Pancreas (tissue), 10 donors: ENCODE measurements at regions not wholly inside any gene's neighbourhood (a gene's known extent, or its start where the extent isn't known, plus 50 kb on each side); places are given as distances from the start of the nearest gene placed in this dataset.

Experiments
- ATAC-seq, 4 donors: fragments of 200-7000 bp; cut with Tn5 transposase; one replicate each; pipeline versions ENCODE4 v1.8.0 to v1.9.1; 2020; ENCODE audit warnings: mild to moderate bottlenecking in 4 of 4, moderate library complexity in 4 of 4
- DNase-seq, 6 donors: peaks; one replicate each; pipeline ENCODE4 v3.0.0-alpha.2; 2020
- FAIRE-seq: peaks from 2 replicates; lab custom pipeline; 2012; peaks lifted over from hg19 to GRCh38; lab: Jason Lieb, UNC
- H3K27ac ChIP-seq, 4 donors: fragments of 200-600 bp; sonication (generic); 1 replicate in 3 of 4; 2 replicates in 1 of 4; pipeline versions ENCODE4 v1.5.0 to v1.8.0; 2020
- H3K27me3 ChIP-seq, 4 donors: fragments of 200-600 bp; one replicate each; pipeline ENCODE4 v1.8.0; 2021
- H3K36me3 ChIP-seq, 3 donors: fragments of 200-600 bp; sonication (generic) in 1 of 3; one replicate each; pipeline versions ENCODE4 v1.5.0 to v1.8.0; 2020 to 2021
- H3K4me1 ChIP-seq, 3 donors: fragments of 200-600 bp; one replicate each; pipeline ENCODE4 v1.8.0; 2021
- H3K4me3 ChIP-seq, 4 donors: fragments of 200-600 bp; sonication (generic) in 2 of 4; one replicate each; pipeline versions ENCODE4 v1.5.0 to v1.8.0; 2020 to 2021
- H3K9me3 ChIP-seq, 4 donors: fragments of 200-600 bp; one replicate each; pipeline ENCODE4 v1.8.0; 2021
- WGBS, 2 donors: extraction: QIAGEN DNeasy Blood & Tissue Kit; methylation state at CpG; one replicate each; pipeline ENCODE4 v1.1.7; 2013; 5-methylcytosine and 5-hydroxymethylcytosine counted together
- intact Hi-C, 3 donors: fragments of 100-400 bp; cut with DNase I; formaldehyde crosslinking; loops; one replicate each; pipeline versions ENCODE4 v1.11.1 to v1.14.2; 2022
- TF ChIP-seq, protein P1 (sequence below), 4 donors: fragments of 200-600 bp; sonication (generic) in 3 of 4; IDR thresholded peaks; one replicate each; pipeline versions ENCODE4 v1.5.0 to v1.8.0; 2021; ENCODE audit warnings: antibody characterized with exemption in 4 of 4
- donor health status: healthy with polysubstance abuse.
- donor health status: DM: no; HTN: no; CAD: no; lungs with moderate emphysema.
- donor health status: DM: no; HTN: no; CAD: no.
- donor health status: control.
- donor health status: control.
- donor health status: Bipolar disorder and iron deficiency.
- donor health status: DM: yes; HTN: yes; CAD: no.
- donor health status: DM: no; HTN: no; CAD: no.
- donor health status: DM: no; HTN: no; CAD: no.
- donor health status: DM: yes; HTN: yes; CAD: no.

DNA sequence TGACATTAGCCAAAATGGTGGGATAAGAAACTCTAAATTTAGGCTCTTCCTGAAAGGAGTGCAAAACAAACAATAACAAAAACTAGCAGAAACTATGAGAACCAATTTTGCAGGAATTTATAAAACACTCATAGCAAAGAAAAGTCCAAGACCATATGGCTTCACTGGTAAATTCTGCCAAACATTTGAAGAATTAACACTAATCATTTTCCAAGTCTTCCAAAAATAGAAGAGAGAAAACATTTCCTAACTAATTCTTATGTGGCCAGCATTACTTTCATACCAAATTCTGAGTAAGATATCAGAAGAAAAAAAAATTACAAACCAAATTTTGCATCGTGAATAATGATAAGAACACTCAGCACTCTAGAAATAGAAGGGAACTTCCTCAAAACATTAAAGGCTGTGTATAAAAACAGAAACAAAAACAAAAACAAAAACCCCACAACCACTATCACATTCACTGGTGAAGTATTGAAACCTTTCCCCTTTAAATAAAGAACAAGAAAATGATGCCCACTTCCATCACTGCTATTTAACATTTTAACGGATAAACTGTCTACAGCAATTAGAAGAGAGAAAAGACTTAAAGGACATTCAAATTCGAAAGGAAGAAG is 524.3 kb upstream of the GALNTL6 start:
- FAIRE-seq (no peak), ATAC-seq (no peak), DNase-seq (no peak)
- TF ChIP-seq, protein P1, sequence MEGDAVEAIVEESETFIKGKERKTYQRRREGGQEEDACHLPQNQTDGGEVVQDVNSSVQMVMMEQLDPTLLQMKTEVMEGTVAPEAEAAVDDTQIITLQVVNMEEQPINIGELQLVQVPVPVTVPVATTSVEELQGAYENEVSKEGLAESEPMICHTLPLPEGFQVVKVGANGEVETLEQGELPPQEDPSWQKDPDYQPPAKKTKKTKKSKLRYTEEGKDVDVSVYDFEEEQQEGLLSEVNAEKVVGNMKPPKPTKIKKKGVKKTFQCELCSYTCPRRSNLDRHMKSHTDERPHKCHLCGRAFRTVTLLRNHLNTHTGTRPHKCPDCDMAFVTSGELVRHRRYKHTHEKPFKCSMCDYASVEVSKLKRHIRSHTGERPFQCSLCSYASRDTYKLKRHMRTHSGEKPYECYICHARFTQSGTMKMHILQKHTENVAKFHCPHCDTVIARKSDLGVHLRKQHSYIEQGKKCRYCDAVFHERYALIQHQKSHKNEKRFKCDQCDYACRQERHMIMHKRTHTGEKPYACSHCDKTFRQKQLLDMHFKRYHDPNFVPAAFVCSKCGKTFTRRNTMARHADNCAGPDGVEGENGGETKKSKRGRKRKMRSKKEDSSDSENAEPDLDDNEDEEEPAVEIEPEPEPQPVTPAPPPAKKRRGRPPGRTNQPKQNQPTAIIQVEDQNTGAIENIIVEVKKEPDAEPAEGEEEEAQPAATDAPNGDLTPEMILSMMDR (IDR thresholded peaks at IDR 0.05), result no peak
- no peaks in the 10 kb centered on the region for H3K9me3 ChIP-seq
- no peaks in the 10 kb centered on the region for H3K27me3 ChIP-seq
- H3K36me3 ChIP-seq, result no peaks in the 10 kb centered on the region
- no peaks in the 10 kb centered on the region for H3K4me1 ChIP-seq
- H3K4me3 ChIP-seq, result no peak overlapping the region
- WGBS, 2 donors, result 63 to 78% methylated on average over 3 of the region's 3 CpGs
- intact Hi-C loops, result no loop called here
- H3K27ac ChIP-seq, result no peak overlapping the region

DNA sequence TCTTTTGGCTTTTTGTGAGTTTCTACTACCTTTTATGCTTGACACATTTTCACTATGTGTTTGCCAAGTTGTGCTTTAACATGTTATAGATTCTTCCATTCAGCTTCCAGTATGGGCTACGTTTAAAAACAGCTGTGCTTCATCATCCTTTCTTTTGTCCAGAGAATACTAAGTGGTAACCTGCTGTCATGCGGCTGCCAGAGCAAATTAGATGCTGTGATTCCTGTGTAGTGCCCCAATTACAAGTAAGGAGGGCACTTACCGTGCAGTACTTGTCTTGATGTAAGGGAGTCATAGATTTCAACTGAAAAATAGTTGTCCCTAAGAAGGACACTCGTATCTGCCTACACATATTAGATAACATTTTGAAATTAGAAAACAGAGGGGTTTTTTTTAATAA is 531.8 kb upstream of the GALNTL6 start:
- intact Hi-C loops, result no loop called here
- no peak for FAIRE-seq
- Histone ChIP-seq H3K36me3 (no peaks in the 10 kb centered on the region), H3K27ac (no peak overlapping the region), H3K4me3 (no peak overlapping the region), H3K4me1 (no peaks in the 10 kb centered on the region), H3K27me3 (no peaks in the 10 kb centered on the region), H3K9me3 (no peaks in the 10 kb centered on the region)
- WGBS, 2 donors, result 65 to 71% methylated on average over 4 of the region's 4 CpGs
- ATAC-seq, result no peak
- DNase-seq, result no peak
- TF ChIP-seq, protein P1 (IDR thresholded peaks at IDR 0.05), result no peak

DNA sequence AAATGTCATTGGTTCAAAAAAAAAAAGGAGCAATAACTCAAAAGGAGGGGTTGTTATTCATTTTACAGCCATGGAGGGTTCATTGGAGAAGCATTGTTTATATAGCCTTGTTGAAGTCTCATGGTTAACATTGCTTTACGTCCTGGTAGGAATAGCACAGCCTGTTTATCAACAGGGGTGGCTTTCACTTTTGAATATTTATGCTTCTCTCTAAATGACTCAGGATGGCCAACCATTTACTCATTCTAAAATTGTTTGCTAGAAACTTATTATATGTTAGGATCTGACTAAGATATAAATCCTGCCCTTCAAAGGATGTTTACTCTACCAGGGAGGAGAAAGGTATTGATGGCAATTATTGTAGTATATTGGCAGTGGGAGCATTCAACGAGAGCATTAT is 534.1 kb upstream of the GALNTL6 start:
- FAIRE-seq, result no peak

DNA sequence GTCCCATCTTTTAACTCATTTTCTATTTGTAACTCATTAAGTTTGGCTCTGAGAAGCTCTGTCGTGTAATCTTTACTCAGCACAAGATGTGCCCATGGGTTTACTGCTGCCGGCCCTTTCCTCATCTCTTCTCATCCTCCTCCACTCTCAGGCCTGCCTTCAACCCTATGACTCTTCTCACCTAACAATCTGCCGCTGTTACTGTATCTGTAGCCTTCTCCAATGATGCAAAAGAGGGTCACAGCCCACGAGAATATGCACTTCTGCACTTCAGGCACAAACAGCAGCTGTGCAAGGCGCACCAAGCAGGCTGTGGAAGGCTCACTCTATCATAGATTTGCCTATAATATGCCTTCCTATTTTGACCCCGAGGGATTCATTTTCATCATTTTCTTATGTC is 546.5 kb upstream of the GALNTL6 start:
- no peak for ATAC-seq
- H3K9me3 ChIP-seq, result no peaks in the 10 kb centered on the region
- no peak overlapping the region for H3K4me3 ChIP-seq
- intact Hi-C loops, result no loop called here
- H3K4me1 ChIP-seq, result no peaks in the 10 kb centered on the region
- no peak overlapping the region for H3K27ac ChIP-seq
- no peaks in the 10 kb centered on the region for H3K36me3 ChIP-seq
- FAIRE-seq, result no peak
- no peaks in the 10 kb centered on the region for H3K27me3 ChIP-seq
- DNase-seq, result no peak
- 66 to 67% methylated on average over 6 of the region's 6 CpGs for WGBS, 2 donors
- TF ChIP-seq, protein P1 (IDR thresholded peaks at IDR 0.05), result no peak

More for the DNA sequence above, 534.1 kb upstream of the GALNTL6 start:
- H3K9me3 ChIP-seq, result no peaks in the 10 kb centered on the region
- H3K36me3 ChIP-seq, result no peaks in the 10 kb centered on the region
- H3K4me3 ChIP-seq, result no peak overlapping the region
- no peak for DNase-seq
- TF ChIP-seq, protein P1 (IDR thresholded peaks at IDR 0.05), result no peak
- no peaks in the 10 kb centered on the region for H3K27me3 ChIP-seq
- WGBS, 2 donors, result 64 to 70% methylated on average over 2 of the region's 2 CpGs
- H3K27ac ChIP-seq, result no peak overlapping the region
- ATAC-seq, result no peak
- H3K4me1 ChIP-seq, result no peaks in the 10 kb centered on the region
- intact Hi-C loops, result no loop called here

DNA sequence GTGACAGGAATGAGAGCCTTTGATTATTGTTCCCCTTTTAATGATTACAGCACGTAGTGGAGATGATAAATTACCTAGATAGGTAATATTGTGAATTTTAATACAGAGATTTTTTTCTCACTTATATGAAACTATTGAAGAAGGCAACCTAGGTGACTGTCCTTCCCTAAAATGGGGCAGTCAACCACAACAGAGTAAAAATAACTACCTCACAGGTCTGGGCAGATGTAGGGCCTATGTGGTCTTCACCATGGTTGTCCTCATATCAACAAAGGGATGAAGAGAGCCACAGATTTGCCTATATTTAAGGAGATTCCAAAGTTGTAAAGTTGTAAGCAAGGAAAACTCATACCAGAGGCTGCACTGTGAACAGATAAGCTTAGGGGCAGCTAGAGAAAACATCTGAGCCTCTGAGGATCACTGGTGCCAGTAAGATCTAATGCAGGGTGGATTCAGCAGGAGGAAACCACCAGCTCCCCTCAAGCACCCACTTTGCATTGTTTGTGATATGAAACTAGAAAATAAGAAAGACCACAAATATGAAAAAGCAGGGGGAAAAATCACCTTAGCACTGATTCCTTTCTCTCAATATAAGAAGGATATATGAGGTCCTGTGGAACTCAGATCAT is 547.9 kb upstream of the GALNTL6 start:
- DNase-seq (no peak), ATAC-seq (no peak), FAIRE-seq (no peak)
- intact Hi-C loops, result no loop called here
- no peak overlapping the region for H3K27ac ChIP-seq
- H3K4me3 ChIP-seq, result no peak overlapping the region
- H3K4me1 ChIP-seq, result no peaks in the 10 kb centered on the region
- no peaks in the 10 kb centered on the region for H3K27me3 ChIP-seq
- H3K9me3 ChIP-seq, result no peaks in the 10 kb centered on the region
- TF ChIP-seq, protein P1 (IDR thresholded peaks at IDR 0.05), result no peak
- no peaks in the 10 kb centered on the region for H3K36me3 ChIP-seq
- 41 to 42% methylated on average over 1 of the region's 1 CpG for WGBS, 2 donors
